ENCODE measurements at regions not wholly inside any gene's neighbourhood (a gene's known extent, or its start where the extent isn't known, plus 50 kb on each side); places are given as distances from the start of the nearest gene placed in this dataset.
"Not testable (repeated sequence)": the region's sequence is repeated elsewhere in the genome, so short reads cannot be mapped to it uniquely, and the experiment has no call there.

- H3K36me3 ChIP-seq (ENCODE audit: control insufficient read depth in 2 of 2, insufficient read depth in 2 of 2, low read length in 1 of 2); DNase-seq (ENCODE audit: low read depth in 6 of 9, low spot score in 9 of 9); H3K4me3 ChIP-seq (ENCODE audit: low read length in 2 of 2); H3K4me1 ChIP-seq (ENCODE audit: control insufficient read depth in 2 of 2, insufficient read depth in 2 of 2, low read length in 2 of 2); H3K9me3 ChIP-seq (ENCODE audit: control insufficient read depth in 2 of 2, insufficient read depth in 1 of 2, low read length in 1 of 2); H3K27ac ChIP-seq (ENCODE audit: low read depth in 1 of 2, low read length in 1 of 2); H3K27me3 ChIP-seq (ENCODE audit: control insufficient read depth in 2 of 2, insufficient read depth in 1 of 2, low read length in 1 of 2): not testable (repeated sequence)
- 35% methylated on average over 2 of the region's 3 CpGs for WGBS
Observed at GRCh38 chrX:140214518-140214917, 249.2 kb upstream of the CXorf66 start.

- H3K27ac ChIP-seq (ENCODE audit: low read depth in 1 of 2, low read length in 1 of 2): no peak overlapping the region
- no peak for DNase-seq (ENCODE audit: low read depth in 6 of 9, low spot score in 9 of 9)
- WGBS: 97% methylated on average over 1 of the region's 1 CpG
- H3K36me3 ChIP-seq (ENCODE audit: control insufficient read depth in 2 of 2, insufficient read depth in 2 of 2, low read length in 1 of 2): no peaks in the 10 kb centered on the region
- no peak overlapping the region for H3K4me3 ChIP-seq (ENCODE audit: low read length in 2 of 2)
- H3K27me3 ChIP-seq (ENCODE audit: control insufficient read depth in 2 of 2, insufficient read depth in 1 of 2, low read length in 1 of 2): no peaks in the 10 kb centered on the region
- no peaks in the 10 kb centered on the region for H3K9me3 ChIP-seq (ENCODE audit: control insufficient read depth in 2 of 2, insufficient read depth in 1 of 2, low read length in 1 of 2)
- H3K4me1 ChIP-seq (ENCODE audit: control insufficient read depth in 2 of 2, insufficient read depth in 2 of 2, low read length in 2 of 2): no peaks in the 10 kb centered on the region
Observed at GRCh38 chrX:140206657-140207056, 241.3 kb upstream of the CXorf66 start.

- Histone ChIP-seq H3K27me3 (ENCODE audit: control insufficient read depth in 2 of 2, insufficient read depth in 1 of 2, low read length in 1 of 2) (no peaks in the 10 kb centered on the region), H3K27ac (ENCODE audit: low read depth in 1 of 2, low read length in 1 of 2) (no peak overlapping the region), H3K9me3 (ENCODE audit: control insufficient read depth in 2 of 2, insufficient read depth in 1 of 2, low read length in 1 of 2) (no peaks in the 10 kb centered on the region), H3K4me3 (ENCODE audit: low read length in 2 of 2) (no peak overlapping the region), H3K4me1 (ENCODE audit: control insufficient read depth in 2 of 2, insufficient read depth in 2 of 2, low read length in 2 of 2) (no peaks in the 10 kb centered on the region), H3K36me3 (ENCODE audit: control insufficient read depth in 2 of 2, insufficient read depth in 2 of 2, low read length in 1 of 2) (no peaks in the 10 kb centered on the region)
- no peak for DNase-seq (ENCODE audit: low read depth in 6 of 9, low spot score in 9 of 9)
- WGBS: 73% methylated on average over 8 of the region's 8 CpGs
Observed at GRCh38 chrX:140190441-140191108, 225.3 kb upstream of the CXorf66 start.

GRCh38 chrX:140180585-140180984, 215.3 kb upstream of the CXorf66 start:
- 85% methylated on average over 3 of the region's 3 CpGs for WGBS
- no peaks in the 10 kb centered on the region for H3K36me3 ChIP-seq (ENCODE audit: control insufficient read depth in 2 of 2, insufficient read depth in 2 of 2, low read length in 1 of 2)
- H3K4me3 ChIP-seq (ENCODE audit: low read length in 2 of 2): no peak overlapping the region
- H3K9me3 ChIP-seq (ENCODE audit: control insufficient read depth in 2 of 2, insufficient read depth in 1 of 2, low read length in 1 of 2): no peaks in the 10 kb centered on the region
- no peak overlapping the region for H3K27ac ChIP-seq (ENCODE audit: low read depth in 1 of 2, low read length in 1 of 2)
- H3K4me1 ChIP-seq (ENCODE audit: control insufficient read depth in 2 of 2, insufficient read depth in 2 of 2, low read length in 2 of 2): no peaks in the 10 kb centered on the region
- no peaks in the 10 kb centered on the region for H3K27me3 ChIP-seq (ENCODE audit: control insufficient read depth in 2 of 2, insufficient read depth in 1 of 2, low read length in 1 of 2)
- DNase-seq (ENCODE audit: low read depth in 6 of 9, low spot score in 9 of 9): no peak

GRCh38 chrX:140177821-140178220, 212.5 kb upstream of the CXorf66 start:
- peaks cover 0 to 2% of the 10 kb centered on the region in 2 donors for H3K9me3 ChIP-seq (ENCODE audit: control insufficient read depth in 2 of 2, insufficient read depth in 1 of 2, low read length in 1 of 2)
- no peak overlapping the region for H3K27ac ChIP-seq (ENCODE audit: low read depth in 1 of 2, low read length in 1 of 2)
- H3K36me3 ChIP-seq (ENCODE audit: control insufficient read depth in 2 of 2, insufficient read depth in 2 of 2, low read length in 1 of 2): no peaks in the 10 kb centered on the region
- H3K4me3 ChIP-seq (ENCODE audit: low read length in 2 of 2): no peak overlapping the region
- 23% methylated on average over 3 of the region's 3 CpGs for WGBS
- no peak for DNase-seq (ENCODE audit: low read depth in 6 of 9, low spot score in 9 of 9)
- no peaks in the 10 kb centered on the region for H3K27me3 ChIP-seq (ENCODE audit: control insufficient read depth in 2 of 2, insufficient read depth in 1 of 2, low read length in 1 of 2)
- no peaks in the 10 kb centered on the region for H3K4me1 ChIP-seq (ENCODE audit: control insufficient read depth in 2 of 2, insufficient read depth in 2 of 2, low read length in 2 of 2)

GRCh38 chrX:140172401-140172800, 207.1 kb upstream of the CXorf66 start:
- H3K27ac ChIP-seq (ENCODE audit: low read depth in 1 of 2, low read length in 1 of 2): no peak overlapping the region
- H3K27me3 ChIP-seq (ENCODE audit: control insufficient read depth in 2 of 2, insufficient read depth in 1 of 2, low read length in 1 of 2): no peaks in the 10 kb centered on the region
- 92% methylated on average over 2 of the region's 2 CpGs for WGBS
- no peak for DNase-seq (ENCODE audit: low read depth in 6 of 9, low spot score in 9 of 9)
- H3K36me3 ChIP-seq (ENCODE audit: control insufficient read depth in 2 of 2, insufficient read depth in 2 of 2, low read length in 1 of 2): no peaks in the 10 kb centered on the region
- no peak overlapping the region for H3K4me3 ChIP-seq (ENCODE audit: low read length in 2 of 2)
- H3K4me1 ChIP-seq (ENCODE audit: control insufficient read depth in 2 of 2, insufficient read depth in 2 of 2, low read length in 2 of 2): no peaks in the 10 kb centered on the region
- peaks cover 0 to 7% of the 10 kb centered on the region in 2 donors for H3K9me3 ChIP-seq (ENCODE audit: control insufficient read depth in 2 of 2, insufficient read depth in 1 of 2, low read length in 1 of 2)

GRCh38 chrX:140167551-140167950, 202.2 kb upstream of the CXorf66 start:
- Histone ChIP-seq H3K4me3 (ENCODE audit: low read length in 2 of 2) (no peak overlapping the region), H3K9me3 (ENCODE audit: control insufficient read depth in 2 of 2, insufficient read depth in 1 of 2, low read length in 1 of 2) (peaks cover 0 to 2% of the 10 kb centered on the region in 2 donors), H3K27ac (ENCODE audit: low read depth in 1 of 2, low read length in 1 of 2) (no peak overlapping the region), H3K36me3 (ENCODE audit: control insufficient read depth in 2 of 2, insufficient read depth in 2 of 2, low read length in 1 of 2) (no peaks in the 10 kb centered on the region), H3K4me1 (ENCODE audit: control insufficient read depth in 2 of 2, insufficient read depth in 2 of 2, low read length in 2 of 2) (no peaks in the 10 kb centered on the region), H3K27me3 (ENCODE audit: control insufficient read depth in 2 of 2, insufficient read depth in 1 of 2, low read length in 1 of 2) (no peaks in the 10 kb centered on the region)
- DNase-seq (ENCODE audit: low read depth in 6 of 9, low spot score in 9 of 9): no peak
- WGBS: 72% methylated on average over 2 of the region's 2 CpGs

- DNase-seq (ENCODE audit: low read depth in 6 of 9, low spot score in 9 of 9): no peak
- Histone ChIP-seq H3K4me1 (ENCODE audit: control insufficient read depth in 2 of 2, insufficient read depth in 2 of 2, low read length in 2 of 2) (no peaks in the 10 kb centered on the region), H3K4me3 (ENCODE audit: low read length in 2 of 2) (no peak overlapping the region), H3K27me3 (ENCODE audit: control insufficient read depth in 2 of 2, insufficient read depth in 1 of 2, low read length in 1 of 2) (no peaks in the 10 kb centered on the region), H3K27ac (ENCODE audit: low read depth in 1 of 2, low read length in 1 of 2) (no peak overlapping the region), H3K36me3 (ENCODE audit: control insufficient read depth in 2 of 2, insufficient read depth in 2 of 2, low read length in 1 of 2) (no peaks in the 10 kb centered on the region), H3K9me3 (ENCODE audit: control insufficient read depth in 2 of 2, insufficient read depth in 1 of 2, low read length in 1 of 2) (no peaks in the 10 kb centered on the region)
- 94% methylated on average over 1 of the region's 1 CpG for WGBS
Observed at GRCh38 chrX:140165849-140166248, 200.5 kb upstream of the CXorf66 start.

GRCh38 chrX:140164391-140164790, 199.1 kb upstream of the CXorf66 start:
- Histone ChIP-seq H3K4me1 (ENCODE audit: control insufficient read depth in 2 of 2, insufficient read depth in 2 of 2, low read length in 2 of 2) (no peaks in the 10 kb centered on the region), H3K27me3 (ENCODE audit: control insufficient read depth in 2 of 2, insufficient read depth in 1 of 2, low read length in 1 of 2) (no peaks in the 10 kb centered on the region), H3K4me3 (ENCODE audit: low read length in 2 of 2) (no peak overlapping the region), H3K9me3 (ENCODE audit: control insufficient read depth in 2 of 2, insufficient read depth in 1 of 2, low read length in 1 of 2) (no peaks in the 10 kb centered on the region), H3K27ac (ENCODE audit: low read depth in 1 of 2, low read length in 1 of 2) (no peak overlapping the region), H3K36me3 (ENCODE audit: control insufficient read depth in 2 of 2, insufficient read depth in 2 of 2, low read length in 1 of 2) (no peaks in the 10 kb centered on the region)
- no peak for DNase-seq (ENCODE audit: low read depth in 6 of 9, low spot score in 9 of 9)
- 76% methylated on average over 5 of the region's 5 CpGs for WGBS

Measured in thymus (tissue), 11 donors.